Neuron (in vitro differentiated cells): ENCODE measurements at regions not wholly inside any gene's neighbourhood (a gene's known extent, or its start where the extent isn't known, plus 50 kb on each side); places are given as distances from the start of the nearest gene placed in this dataset.

Experiments
- H2AFZ ChIP-seq: one replicate; pipeline ENCODE4 v1.6.1; 2013; ENCODE audit warnings: low read depth, mild to moderate bottlenecking, inconsistent platforms, low read length, moderate library complexity
- H3K27me3 ChIP-seq: one replicate; pipeline ENCODE4 v1.6.1; 2013; ENCODE audit warnings: low read length; ENCODE audit not compliant: insufficient read depth
- H3K36me3 ChIP-seq: one replicate; pipeline ENCODE4 v1.6.1; 2013; ENCODE audit warnings: low read length; ENCODE audit not compliant: insufficient read depth
- H3K4me1 ChIP-seq: one replicate; pipeline ENCODE4 v1.6.1; 2013; ENCODE audit warnings: low read length; ENCODE audit not compliant: insufficient read depth
- H3K4me3 ChIP-seq: 2 replicates; pipeline ENCODE4 v1.5.1; 2013; ENCODE audit warnings: mild to moderate bottlenecking, low read length, moderate library complexity
- H3K9me3 ChIP-seq: one replicate; pipeline ENCODE4 v1.6.1; 2013; ENCODE audit warnings: low read length

DNA sequence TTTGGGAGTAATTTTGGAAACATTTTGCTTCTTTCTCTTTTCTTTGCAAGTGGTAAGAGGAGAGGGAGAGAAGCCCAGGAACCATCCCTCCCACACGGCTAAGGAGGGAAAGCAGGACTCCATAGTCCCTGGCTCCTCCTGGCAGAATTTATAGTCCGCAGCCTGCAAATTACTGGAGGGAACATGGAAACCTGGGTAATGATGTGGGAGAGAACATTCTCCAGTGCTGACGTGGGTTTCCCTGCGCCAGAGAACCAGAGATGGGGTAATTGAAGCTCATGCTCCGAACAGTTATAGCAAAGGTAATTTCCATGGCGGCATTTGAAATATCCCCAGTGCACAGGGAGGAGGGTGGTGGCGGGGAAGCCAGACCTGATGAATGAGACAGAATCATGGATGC, 320.4 kb downstream of the RPS24 start:
- H3K36me3 ChIP-seq: no peaks in the 10 kb centered on the region
- H3K4me3 ChIP-seq: no peak overlapping the region
- H3K9me3 ChIP-seq: no peaks in the 10 kb centered on the region
- no peaks in the 10 kb centered on the region for H3K27me3 ChIP-seq
- H2AFZ ChIP-seq: no peak overlapping the region
- peaks cover 28% of the 10 kb centered on the region for H3K4me1 ChIP-seq

DNA sequence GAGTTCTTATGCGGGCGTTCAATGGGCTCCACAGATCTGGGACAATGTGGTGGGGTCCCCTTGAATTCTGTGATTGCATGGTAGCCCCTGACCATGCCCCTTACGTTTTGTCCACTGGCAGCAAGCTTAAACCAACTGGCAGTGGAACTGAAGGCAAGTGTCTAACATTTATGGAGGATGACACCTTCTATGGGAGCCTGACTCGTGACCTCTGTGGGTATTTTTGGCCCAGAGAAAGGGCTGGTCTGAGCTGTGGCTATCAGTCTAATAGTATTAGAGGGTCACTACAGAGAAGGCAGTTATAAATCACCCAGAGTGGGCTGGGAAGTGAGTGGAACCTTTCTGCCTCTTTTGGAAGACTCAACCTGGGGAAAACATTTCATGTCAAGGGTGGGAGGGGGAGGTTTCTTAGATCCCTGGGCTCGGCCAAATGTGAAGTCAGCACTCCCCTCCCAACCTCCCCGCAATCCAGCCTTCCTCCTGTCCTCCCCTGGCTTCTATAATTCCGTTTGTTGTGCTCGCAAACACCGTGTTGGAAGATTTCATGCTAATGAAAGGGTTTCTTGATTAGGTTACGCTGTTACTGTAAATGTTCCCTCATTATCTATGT, 322.7 kb downstream of the RPS24 start:
- Histone ChIP-seq H3K4me1 (peaks cover 28% of the 10 kb centered on the region), H3K27me3 (no peaks in the 10 kb centered on the region), H3K4me3 (no peak overlapping the region), H2AFZ (no peak overlapping the region), H3K36me3 (no peaks in the 10 kb centered on the region), H3K9me3 (no peaks in the 10 kb centered on the region)

DNA sequence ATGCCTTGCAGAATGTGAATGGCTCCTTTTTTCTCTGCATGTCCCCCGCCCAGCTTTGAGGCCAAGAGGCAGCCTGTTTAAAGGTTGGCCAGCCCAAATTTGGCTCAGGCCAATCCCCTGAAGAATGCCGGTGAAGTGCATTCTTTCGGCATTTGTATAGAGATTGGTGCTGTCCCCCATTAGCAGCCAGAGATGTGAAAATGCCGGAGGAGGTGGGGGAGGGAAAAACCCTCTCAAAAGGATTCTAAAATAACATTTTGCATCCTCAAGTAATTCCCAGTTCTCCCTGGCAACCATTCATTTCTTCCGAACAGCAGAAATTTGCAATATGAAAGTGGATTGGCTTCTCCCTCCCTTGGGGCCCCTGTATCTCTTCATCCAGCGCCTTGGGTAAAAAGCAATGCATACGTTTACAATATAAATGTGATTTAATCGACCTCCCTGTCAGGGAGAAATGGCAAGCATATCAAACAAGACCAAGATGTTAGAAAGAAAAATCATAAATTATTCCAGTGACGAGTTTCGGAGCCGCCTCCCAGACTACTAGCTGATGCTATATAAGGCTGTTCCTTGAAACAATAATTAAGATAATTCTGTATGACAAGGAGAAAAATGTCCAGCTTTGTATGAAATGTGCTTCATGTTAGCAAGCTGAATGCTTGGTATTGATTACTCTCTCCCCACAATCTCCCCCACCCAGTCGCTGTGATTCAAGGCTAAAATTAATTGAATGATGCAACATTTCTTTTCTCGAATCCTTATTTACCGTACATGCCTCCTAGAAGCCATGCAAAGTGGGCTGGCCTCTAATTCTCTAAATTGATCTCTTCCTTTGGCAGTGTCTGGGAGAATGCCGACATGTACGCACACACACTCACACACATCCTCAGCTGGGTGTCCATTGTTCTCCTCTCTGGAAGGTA, 323.7 kb downstream of the RPS24 start:
- H2AFZ ChIP-seq: no peak overlapping the region
- H3K9me3 ChIP-seq: no peaks in the 10 kb centered on the region
- no peaks in the 10 kb centered on the region for H3K36me3 ChIP-seq
- H3K4me1 ChIP-seq: peaks cover 28% of the 10 kb centered on the region
- no peaks in the 10 kb centered on the region for H3K27me3 ChIP-seq
- H3K4me3 ChIP-seq: no peak overlapping the region

DNA sequence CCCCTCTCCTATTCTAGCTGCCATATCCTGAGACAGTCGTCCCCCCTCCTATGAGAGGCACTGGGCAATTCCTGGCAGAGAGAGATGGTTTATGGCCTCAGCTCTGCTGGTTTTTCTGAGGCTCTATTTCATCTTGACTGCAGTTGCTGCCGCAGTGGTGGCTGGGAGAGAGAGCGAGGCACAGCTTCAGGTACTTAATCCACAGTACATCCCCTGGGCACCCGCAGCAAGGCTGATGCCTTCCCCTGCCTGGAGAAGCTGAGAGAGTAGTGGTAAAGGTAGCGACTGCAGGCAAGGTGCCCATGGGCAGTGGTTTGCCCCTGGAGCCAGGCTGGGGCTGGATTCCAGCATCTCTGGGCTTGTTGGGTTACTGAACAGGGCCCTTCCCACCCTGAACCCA, 324.7 kb downstream of the RPS24 start:
- H3K36me3 ChIP-seq: no peaks in the 10 kb centered on the region
- H3K4me3 ChIP-seq: no peak overlapping the region
- no peaks in the 10 kb centered on the region for H3K27me3 ChIP-seq
- peaks cover 28% of the 10 kb centered on the region for H3K4me1 ChIP-seq
- H3K9me3 ChIP-seq: no peaks in the 10 kb centered on the region
- H2AFZ ChIP-seq: no peak overlapping the region

DNA sequence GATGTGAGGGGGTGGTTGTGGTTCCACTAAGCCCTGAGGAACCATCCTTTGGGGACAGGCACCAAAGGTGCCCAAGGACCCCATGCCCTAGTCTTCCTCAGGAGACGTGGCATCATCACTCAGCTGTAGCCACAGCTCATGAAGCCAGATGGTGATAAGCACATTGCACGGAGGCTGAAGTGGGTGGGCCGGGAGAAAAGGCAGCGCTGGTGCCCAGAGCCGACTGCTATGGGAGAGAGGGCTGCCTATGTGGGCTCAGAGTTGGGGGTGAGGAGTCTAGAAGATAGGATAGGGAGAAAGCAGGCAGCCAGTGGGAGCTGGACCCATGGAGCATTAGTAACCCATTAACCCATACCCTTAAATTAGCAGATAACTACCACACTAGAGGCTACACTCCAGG, 325.3 kb downstream of the RPS24 start:
- H3K36me3 ChIP-seq: no peaks in the 10 kb centered on the region
- H3K27me3 ChIP-seq: no peaks in the 10 kb centered on the region
- H3K4me1 ChIP-seq: peaks cover 28% of the 10 kb centered on the region
- H3K4me3 ChIP-seq: no peak overlapping the region
- H3K9me3 ChIP-seq: no peaks in the 10 kb centered on the region
- no peak overlapping the region for H2AFZ ChIP-seq

DNA sequence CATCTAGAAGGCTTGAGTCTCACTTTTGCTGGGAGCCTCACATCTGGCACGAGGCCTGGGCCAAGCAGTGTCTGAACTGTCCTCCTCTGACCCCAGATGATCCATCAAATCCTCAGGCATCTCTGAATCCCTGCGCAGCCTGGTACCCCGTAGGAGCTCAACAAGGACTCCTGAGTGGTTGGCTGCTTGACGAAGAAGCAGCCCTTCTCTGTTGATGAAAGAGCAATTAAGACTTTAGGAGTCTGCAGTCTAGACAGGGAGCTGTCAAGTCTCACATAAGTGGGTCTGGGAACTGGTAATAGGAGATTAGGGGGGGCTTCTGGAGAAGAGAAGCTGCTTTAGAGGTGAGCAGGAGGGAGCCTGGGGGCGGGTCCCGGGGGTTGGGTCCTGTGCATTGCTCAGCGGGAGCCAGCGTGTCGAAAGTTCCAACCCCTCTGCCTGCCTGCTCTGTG, 326.0 kb downstream of the RPS24 start:
- H3K4me3 ChIP-seq: no peak overlapping the region
- no peaks in the 10 kb centered on the region for H3K36me3 ChIP-seq
- H3K4me1 ChIP-seq: peaks cover 28% of the 10 kb centered on the region
- no peak overlapping the region for H2AFZ ChIP-seq
- no peaks in the 10 kb centered on the region for H3K27me3 ChIP-seq
- H3K9me3 ChIP-seq: no peaks in the 10 kb centered on the region

DNA sequence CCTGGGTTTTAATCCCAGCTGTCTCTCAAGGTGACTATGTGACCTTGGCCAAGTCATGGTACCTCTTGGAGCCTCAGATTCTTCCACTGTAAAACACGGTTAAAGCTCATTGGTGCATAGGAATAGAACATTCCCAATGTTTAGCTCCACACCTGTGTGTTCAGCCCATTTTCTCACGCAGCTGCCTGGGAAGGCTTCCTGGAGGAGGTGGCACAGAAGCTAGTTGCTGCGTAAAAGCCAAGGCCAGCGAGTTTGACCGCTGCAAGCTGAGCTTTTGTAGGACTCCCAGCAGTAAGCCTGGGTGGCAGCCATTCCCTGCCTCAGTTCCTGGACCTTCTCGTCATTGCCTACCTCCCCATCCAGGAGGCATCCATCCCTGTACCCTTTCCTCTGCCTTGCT, 326.6 kb downstream of the RPS24 start:
- H3K36me3 ChIP-seq: no peaks in the 10 kb centered on the region
- H3K27me3 ChIP-seq: no peaks in the 10 kb centered on the region
- H2AFZ ChIP-seq: no peak overlapping the region
- H3K4me1 ChIP-seq: peaks cover 28% of the 10 kb centered on the region
- H3K9me3 ChIP-seq: no peaks in the 10 kb centered on the region
- H3K4me3 ChIP-seq: no peak overlapping the region

DNA sequence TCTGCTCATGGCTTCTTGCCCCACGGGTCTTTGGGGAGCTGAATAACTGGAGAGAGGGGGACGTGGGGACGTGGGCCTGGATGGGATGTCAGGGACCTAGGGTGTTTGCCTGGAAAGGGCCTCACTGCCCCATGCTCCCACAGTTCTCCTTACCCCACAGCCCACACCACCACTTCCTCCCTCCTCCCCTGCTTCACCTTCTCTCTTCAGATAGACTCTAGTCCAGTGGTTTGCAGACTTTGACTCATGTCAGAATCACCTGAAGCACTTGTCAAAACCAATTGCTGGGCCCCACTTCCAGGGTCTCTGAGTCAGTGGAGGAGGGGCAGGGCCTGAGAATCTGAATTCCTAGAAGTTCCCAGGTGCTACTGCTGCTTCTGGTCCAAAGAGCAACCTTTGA, 327.4 kb downstream of the RPS24 start:
- Histone ChIP-seq H3K9me3 (no peaks in the 10 kb centered on the region), H3K4me1 (peaks cover 34% of the 10 kb centered on the region), H2AFZ (no peak overlapping the region), H3K27me3 (no peaks in the 10 kb centered on the region), H3K36me3 (no peaks in the 10 kb centered on the region), H3K4me3 (no peak overlapping the region)

DNA sequence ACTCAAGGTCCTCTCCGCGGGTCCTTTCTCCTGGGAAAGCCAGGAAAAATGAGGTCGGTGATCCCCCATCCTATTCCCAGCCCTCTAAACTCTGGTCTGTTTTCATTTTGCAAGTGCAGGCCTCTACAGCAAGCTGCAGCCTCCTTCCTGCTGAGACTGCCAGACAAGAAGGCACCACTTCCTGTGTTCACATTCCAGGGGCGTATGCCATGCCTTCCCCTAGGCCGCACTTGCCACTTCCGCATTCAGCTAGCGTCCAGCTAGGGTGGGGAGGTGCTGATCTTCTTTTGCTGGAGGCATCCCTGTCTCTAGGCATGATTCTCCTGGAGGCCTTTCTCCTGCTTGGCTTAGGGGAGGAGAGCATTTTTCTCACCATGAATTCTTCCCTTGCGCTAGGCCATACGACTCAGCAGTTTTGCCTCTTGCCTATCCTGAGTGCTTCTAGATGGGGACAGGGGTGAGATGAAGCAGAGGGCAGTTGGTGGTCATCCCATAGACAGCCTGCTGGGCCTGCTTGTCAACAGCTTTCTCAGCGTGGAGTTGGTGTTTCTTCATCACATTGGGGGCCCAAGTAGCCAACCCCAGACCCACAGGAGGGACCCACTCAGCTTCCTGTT, 328.9 kb downstream of the RPS24 start:
- H2AFZ ChIP-seq: no peak overlapping the region
- H3K36me3 ChIP-seq: no peaks in the 10 kb centered on the region
- H3K4me1 ChIP-seq: peaks cover 33% of the 10 kb centered on the region
- no peaks in the 10 kb centered on the region for H3K9me3 ChIP-seq
- H3K27me3 ChIP-seq: no peaks in the 10 kb centered on the region
- H3K4me3 ChIP-seq: no peak overlapping the region

DNA sequence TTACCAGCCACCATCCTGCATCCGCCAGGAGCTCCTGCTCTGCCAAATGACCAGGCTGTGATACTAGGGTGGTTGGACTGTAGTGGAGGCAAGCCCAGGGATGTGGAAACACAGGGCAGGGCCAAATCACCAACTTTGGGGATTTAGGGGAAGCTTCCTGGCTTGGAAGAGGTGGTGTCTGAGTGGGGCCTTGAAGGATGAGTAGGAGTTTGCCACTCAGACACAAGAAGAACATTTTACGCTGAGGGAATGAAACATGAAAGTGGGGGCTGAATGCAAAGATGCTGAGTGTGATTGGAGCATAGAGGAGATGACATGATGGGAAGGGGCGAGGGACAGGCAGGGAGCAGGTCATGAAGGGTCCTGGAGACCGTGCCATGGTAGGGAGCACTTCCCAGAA, 329.5 kb downstream of the RPS24 start:
- Histone ChIP-seq H2AFZ (no peak overlapping the region), H3K4me1 (peaks cover 26% of the 10 kb centered on the region), H3K9me3 (no peaks in the 10 kb centered on the region), H3K36me3 (no peaks in the 10 kb centered on the region), H3K27me3 (no peaks in the 10 kb centered on the region), H3K4me3 (no peak overlapping the region)

DNA sequence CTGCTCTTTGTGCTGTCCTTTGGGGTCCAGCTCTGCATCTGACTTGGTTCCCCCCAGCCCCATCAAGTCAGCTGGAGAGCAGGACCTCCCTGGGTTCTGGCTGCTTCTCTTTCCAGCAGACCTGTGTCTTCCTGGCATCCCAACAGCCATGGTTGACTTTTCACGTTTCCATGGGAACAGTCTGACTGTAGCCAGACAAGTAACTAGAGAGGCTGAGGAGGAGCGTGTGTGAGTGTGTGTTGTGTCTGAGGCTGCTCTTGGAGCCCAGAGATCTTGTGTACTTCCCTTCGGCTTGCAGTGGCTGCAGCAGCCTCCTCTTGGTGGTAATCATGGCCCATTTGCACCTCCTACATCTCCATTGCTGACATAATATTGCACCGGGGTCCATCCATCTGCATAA, 332.0 kb downstream of the RPS24 start:
- Histone ChIP-seq H3K36me3 (no peaks in the 10 kb centered on the region), H3K27me3 (no peaks in the 10 kb centered on the region), H3K4me3 (no peak overlapping the region), H3K9me3 (no peaks in the 10 kb centered on the region), H2AFZ (no peak overlapping the region), H3K4me1 (peaks cover 20% of the 10 kb centered on the region)

DNA sequence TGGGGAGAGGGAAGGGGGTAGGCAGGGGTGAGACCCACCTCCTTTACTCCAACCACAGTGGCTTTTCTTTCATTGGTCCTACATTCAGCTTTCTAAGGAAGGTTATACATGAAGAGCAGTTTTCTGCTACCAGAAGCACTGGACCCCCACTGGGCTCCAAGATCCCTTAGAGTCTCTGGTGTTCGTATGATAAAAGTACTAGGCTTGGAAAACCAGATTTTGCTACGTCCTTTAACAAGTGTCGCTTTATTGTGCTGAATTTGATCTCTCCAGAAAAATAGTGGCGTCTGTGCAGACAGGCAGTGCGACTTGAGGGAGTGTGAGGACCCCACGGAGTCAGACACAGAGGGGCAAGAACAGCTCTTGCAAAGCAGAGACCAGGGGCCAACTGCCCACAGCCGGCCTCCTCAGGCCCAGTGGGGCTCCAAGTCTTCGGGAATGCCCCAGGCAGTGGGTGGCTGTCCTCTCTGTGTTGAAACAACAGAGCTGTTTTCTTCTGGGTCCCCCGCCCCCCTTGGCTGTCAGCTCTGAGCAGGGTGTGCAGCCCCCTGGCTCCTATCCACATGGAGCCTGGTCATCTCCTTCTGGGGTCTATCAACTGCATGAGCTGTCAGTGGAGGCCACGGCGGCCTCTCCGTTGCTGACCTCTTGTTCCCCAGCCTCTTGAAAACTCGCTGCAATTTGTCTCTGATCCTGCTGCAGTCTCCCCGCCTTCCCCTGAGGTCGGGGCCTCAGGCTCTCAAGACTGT, 333.2 kb downstream of the RPS24 start:
- H3K4me1 ChIP-seq: peaks cover 20% of the 10 kb centered on the region
- H3K27me3 ChIP-seq: no peaks in the 10 kb centered on the region

DNA sequence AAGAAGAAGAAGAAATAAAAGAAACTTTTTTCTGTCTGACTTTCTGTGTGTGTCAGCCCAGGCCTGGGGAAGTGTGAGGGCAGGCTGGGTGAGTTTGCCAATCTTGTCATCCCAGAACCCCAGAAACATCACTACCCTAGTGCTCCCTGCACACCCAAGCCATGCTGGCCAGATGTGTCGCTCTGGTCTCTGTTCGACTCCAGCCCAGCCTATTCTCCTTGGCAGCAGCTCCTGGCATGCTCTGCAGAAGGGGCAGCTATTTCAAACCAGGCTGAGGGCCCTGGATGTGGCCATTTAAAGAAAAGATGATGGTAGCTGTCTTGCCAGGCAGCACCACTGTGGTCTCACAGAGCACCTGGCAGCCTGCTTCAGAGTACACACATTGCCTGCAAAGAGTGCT, 334.1 kb downstream of the RPS24 start:
- H3K27me3 ChIP-seq: no peaks in the 10 kb centered on the region
- H3K36me3 ChIP-seq: no peaks in the 10 kb centered on the region
- H3K4me3 ChIP-seq: no peak overlapping the region
- peaks cover 20% of the 10 kb centered on the region for H3K4me1 ChIP-seq
- H3K9me3 ChIP-seq: no peaks in the 10 kb centered on the region
- no peak overlapping the region for H2AFZ ChIP-seq

More for the DNA sequence above, 333.2 kb downstream of the RPS24 start:
- Histone ChIP-seq H3K9me3 (no peaks in the 10 kb centered on the region), H3K4me3 (no peak overlapping the region), H3K36me3 (no peaks in the 10 kb centered on the region), H2AFZ (no peak overlapping the region)
